ENCODE measurements at regions not wholly inside any gene's neighbourhood (a gene's known extent, or its start where the extent isn't known, plus 50 kb on each side); places are given as distances from the start of the nearest gene placed in this dataset.

DNA sequence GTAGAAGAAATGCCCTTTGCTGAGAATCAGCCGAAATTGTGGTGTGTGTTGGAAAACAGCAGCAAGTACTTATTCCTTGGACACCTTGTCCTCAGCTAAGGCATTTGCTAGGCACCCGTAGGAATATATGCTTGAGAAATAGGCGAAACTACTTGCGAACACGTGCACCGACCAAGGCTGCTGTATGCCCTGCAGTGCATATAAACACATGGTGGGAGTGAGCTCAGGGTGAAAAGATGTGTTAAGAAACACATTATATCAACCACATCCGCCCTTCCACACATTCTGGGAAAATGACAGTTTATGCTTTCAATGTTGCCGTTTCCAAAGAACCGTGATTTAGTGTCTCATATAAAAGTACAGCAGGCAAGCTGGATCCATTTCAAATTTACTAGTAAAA is 199.2 kb downstream of the JCAD start:
- Histone ChIP-seq H3K9me2 (replicated peaks; ENCODE audit: low read length) (no peaks in the 10 kb centered on the region), H3K27ac (ENCODE audit: low read length) (peak overlapping the region; percentile 63), H3K4me2 (ENCODE audit: low read length) (peak overlapping the region; percentile 50), H2AFZ (ENCODE audit: low read length) (no peak overlapping the region), H3K27me3 (ENCODE audit: low read length) (no peaks in the 10 kb centered on the region), H3K79me2 (ENCODE audit: low read length) (no peaks in the 10 kb centered on the region), H3K9ac (ENCODE audit: low read length) (no peak overlapping the region), H3K9me3 (ENCODE audit: low read length) (no peaks in the 10 kb centered on the region), H3K4me3 (ENCODE audit: low read length) (no peak overlapping the region), H4K20me1 (ENCODE audit: low read length) (no peaks in the 10 kb centered on the region), H3F3A (ENCODE audit: low read length, unreplicated experiment) (no peaks in the 10 kb centered on the region), H3K36me3 (ENCODE audit: low read depth, low read length) (no peaks in the 10 kb centered on the region), H3K4me1 (ENCODE audit: insufficient read depth, low read length) (peaks cover 46% of the 10 kb centered on the region)
- intact Hi-C loops (cut with micrococcal nuclease), result loop anchor here (5.0 kb wide), 1 partner anchor 103 kb away; no protein-coding TSS in a partner anchor
- no peak for DNase-seq
- ChIA-PET POLR2A (ENCODE audit: unreplicated experiment) (interaction anchor here (0.5 to 0.7 kb wide), 3 partner anchors 54 to 348 kb away, joined by 3 to 5 read pairs (median 4); no protein-coding TSS in a partner anchor), CTCF (interaction anchor here (0.6 kb wide), 2 partner anchors 89 to 140 kb away, joined by 4 to 6 read pairs; no protein-coding TSS in a partner anchor)
- no peak for ATAC-seq
- BruUV-seq (replicated peaks), result no TSS peak
- TF ChIP-seq EZH2phosphoT487 (IDR thresholded peaks at IDR 0.05; ENCODE audit: borderline replicate concordance, low read length) (no peak), EZH2 (IDR thresholded peaks at IDR 0.05; ENCODE audit: low read length, unreplicated experiment) (no peak)
- TF ChIP-seq, protein P1, sequence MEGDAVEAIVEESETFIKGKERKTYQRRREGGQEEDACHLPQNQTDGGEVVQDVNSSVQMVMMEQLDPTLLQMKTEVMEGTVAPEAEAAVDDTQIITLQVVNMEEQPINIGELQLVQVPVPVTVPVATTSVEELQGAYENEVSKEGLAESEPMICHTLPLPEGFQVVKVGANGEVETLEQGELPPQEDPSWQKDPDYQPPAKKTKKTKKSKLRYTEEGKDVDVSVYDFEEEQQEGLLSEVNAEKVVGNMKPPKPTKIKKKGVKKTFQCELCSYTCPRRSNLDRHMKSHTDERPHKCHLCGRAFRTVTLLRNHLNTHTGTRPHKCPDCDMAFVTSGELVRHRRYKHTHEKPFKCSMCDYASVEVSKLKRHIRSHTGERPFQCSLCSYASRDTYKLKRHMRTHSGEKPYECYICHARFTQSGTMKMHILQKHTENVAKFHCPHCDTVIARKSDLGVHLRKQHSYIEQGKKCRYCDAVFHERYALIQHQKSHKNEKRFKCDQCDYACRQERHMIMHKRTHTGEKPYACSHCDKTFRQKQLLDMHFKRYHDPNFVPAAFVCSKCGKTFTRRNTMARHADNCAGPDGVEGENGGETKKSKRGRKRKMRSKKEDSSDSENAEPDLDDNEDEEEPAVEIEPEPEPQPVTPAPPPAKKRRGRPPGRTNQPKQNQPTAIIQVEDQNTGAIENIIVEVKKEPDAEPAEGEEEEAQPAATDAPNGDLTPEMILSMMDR (conservative IDR thresholded peaks at IDR 0.05; ENCODE audit: low read depth, low read length), result no peak

DNA sequence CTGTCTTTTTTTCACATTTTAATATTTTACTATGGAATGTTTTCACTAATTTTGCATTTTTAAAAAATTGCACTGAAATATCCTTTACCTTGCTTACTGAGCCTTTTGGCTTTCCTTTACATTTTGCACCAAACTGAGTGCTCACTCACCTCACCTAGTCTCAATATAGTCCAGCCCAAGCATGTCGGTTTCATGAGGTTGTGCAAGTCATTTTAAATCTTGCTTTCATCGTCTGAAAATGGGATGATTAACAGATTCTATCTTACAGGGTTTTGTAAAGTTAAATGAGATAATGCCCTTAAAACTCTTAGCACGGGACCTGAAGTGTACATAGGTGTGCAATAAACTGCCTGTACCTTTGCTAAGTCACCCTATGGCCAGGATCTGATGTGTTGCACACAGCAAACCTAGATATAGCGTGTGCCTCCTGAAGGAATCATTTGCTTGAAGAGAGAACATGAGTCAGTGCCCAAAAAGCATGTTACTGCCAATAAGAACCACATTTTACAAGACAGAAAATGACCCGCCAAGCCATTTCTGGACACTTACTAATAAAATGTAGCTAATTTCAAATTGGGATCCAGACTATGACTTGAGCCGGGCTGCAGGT is 199.8 kb downstream of the JCAD start:
- Histone ChIP-seq H4K20me1 (ENCODE audit: low read length) (no peaks in the 10 kb centered on the region), H3K36me3 (ENCODE audit: low read depth, low read length) (no peaks in the 10 kb centered on the region), H3K4me3 (ENCODE audit: low read length) (no peak overlapping the region), H3F3A (ENCODE audit: low read length, unreplicated experiment) (no peaks in the 10 kb centered on the region), H3K79me2 (ENCODE audit: low read length) (no peaks in the 10 kb centered on the region), H3K9me2 (replicated peaks; ENCODE audit: low read length) (no peaks in the 10 kb centered on the region), H3K9ac (ENCODE audit: low read length) (peak overlapping the region; percentile 12; the same call in 1 of the 2 replicates), H3K27ac (ENCODE audit: low read length) (peak overlapping the region; percentile 63), H3K4me1 (ENCODE audit: insufficient read depth, low read length) (peaks cover 46% of the 10 kb centered on the region), H3K4me2 (ENCODE audit: low read length) (peak overlapping the region; percentile 50), H2AFZ (ENCODE audit: low read length) (no peak overlapping the region), H3K27me3 (ENCODE audit: low read length) (no peaks in the 10 kb centered on the region), H3K9me3 (ENCODE audit: low read length) (no peaks in the 10 kb centered on the region)
- no peak for TF ChIP-seq EZH2 (IDR thresholded peaks at IDR 0.05; ENCODE audit: low read length, unreplicated experiment)
- no peak for TF ChIP-seq EZH2phosphoT487 (IDR thresholded peaks at IDR 0.05; ENCODE audit: borderline replicate concordance, low read length)
- TF ChIP-seq, protein P1 (conservative IDR thresholded peaks at IDR 0.05; ENCODE audit: low read depth, low read length), result no peak
- BruUV-seq (replicated peaks), result no TSS peak
- CTCF ChIA-PET, result interaction anchor here (0.6 kb wide), 2 partner anchors 89 to 141 kb away, joined by 4 to 6 read pairs; no protein-coding TSS in a partner anchor
- POLR2A ChIA-PET (ENCODE audit: unreplicated experiment), result interaction anchor here (0.7 kb wide), 3 partner anchors 26 to 109 kb away, joined by 3 to 6 read pairs (median 4); no protein-coding TSS in a partner anchor
- DNase-seq (peak; percentile 81), ATAC-seq (peak; percentile 58)
- intact Hi-C loops (cut with micrococcal nuclease), result loop anchor here (2.0 to 10.0 kb wide), 4 partner anchors 57 to 325 kb away; no protein-coding TSS in a partner anchor
